CD4-positive, alpha-beta T cell (primary cell): ENCODE measurements at regions not wholly inside any gene's neighbourhood (a gene's known extent, or its start where the extent isn't known, plus 50 kb on each side); places are given as distances from the start of the nearest gene placed in this dataset.
"Not testable (repeated sequence)": the region's sequence is repeated elsewhere in the genome, so short reads cannot be mapped to it uniquely, and the experiment has no call there.

Experiments used
- ATAC-seq: fragments of 200-7000 bp; cut with Tn5 transposase; one replicate; pipeline ENCODE4 v1.10.0; 2022; ENCODE audit warnings: mild to moderate bottlenecking; ENCODE audit not compliant: poor library complexity
- CTCF ChIA-PET: fragments of 350-600 bp; sonication (Branson Sonifier 250); formaldehyde crosslinking; loops from one replicate; lab custom pipeline; 2021; ENCODE audit warnings: antibody characterized with exemption, inconsistent platforms; lab: Charles Lee
- POLR2A ChIA-PET: fragments of 350-600 bp; sonication (Branson Sonifier 250); formaldehyde crosslinking; loops from one replicate; lab custom pipeline; 2021; ENCODE audit warnings: antibody characterized with exemption, inconsistent platforms; lab: Charles Lee
- DNase-seq, 14 experiments: peaks; one replicate each; pipeline ENCODE4 v3.0.0-alpha.2; 2013 to 2020; ENCODE audit warnings: mixed read lengths in 2 of 14
- H3K27ac ChIP-seq, 2 donors: one replicate each; pipeline versions ENCODE4 v1.5.1 to v1.7.0; 2013; ENCODE audit warnings: low read length in 2 of 2, low read depth in 1 of 2, mild to moderate bottlenecking in 1 of 2
- H3K27me3 ChIP-seq, 2 experiments: 1 replicate in 1 of 2; 2 replicates in 1 of 2; pipeline versions ENCODE4 v1.6.1 to v1.7.0; 2013; ENCODE audit warnings: low read length in 2 of 2, control low read depth in 1 of 2, mild to moderate bottlenecking in 1 of 2, moderate library complexity in 1 of 2; ENCODE audit not compliant: insufficient read depth in 2 of 2, control insufficient read depth in 1 of 2
- H3K36me3 ChIP-seq: one replicate; pipeline ENCODE4 v1.6.1; 2013; ENCODE audit warnings: low read length, control low read depth; ENCODE audit not compliant: insufficient read depth
- H3K4me1 ChIP-seq: one replicate; pipeline ENCODE4 v1.6.1; 2013; ENCODE audit warnings: low read length, control low read depth; ENCODE audit not compliant: insufficient read depth
- H3K4me3 ChIP-seq: one replicate; pipeline ENCODE4 v1.5.1; 2013; ENCODE audit warnings: mild to moderate bottlenecking, low read length, moderate library complexity
- H3K9me3 ChIP-seq, 2 experiments: 1 replicate in 1 of 2; 2 replicates in 1 of 2; pipeline versions ENCODE4 v1.6.1 to v1.7.0; 2013; ENCODE audit warnings: low read length in 2 of 2, mild to moderate bottlenecking in 2 of 2, control low read depth in 1 of 2, moderate library complexity in 1 of 2; ENCODE audit not compliant: control insufficient read depth in 1 of 2, insufficient read depth in 1 of 2
- H3K27ac Mint-ChIP-seq: one replicate; pipeline ENCODE4 v1.8.0; 2020; ENCODE audit warnings: mixed read lengths
- H3K27me3 Mint-ChIP-seq: one replicate; pipeline ENCODE4 v1.8.0; 2021; ENCODE audit warnings: mixed read lengths
- H3K36me3 Mint-ChIP-seq: one replicate; pipeline ENCODE4 v1.8.0; 2021; ENCODE audit warnings: low read depth, mixed read lengths
- H3K4me1 Mint-ChIP-seq: one replicate; pipeline ENCODE4 v1.8.0; 2021; ENCODE audit warnings: low read depth, mixed read lengths
- H3K4me3 Mint-ChIP-seq: one replicate; pipeline ENCODE4 v1.8.0; 2020; ENCODE audit warnings: mild to moderate bottlenecking, mixed read lengths
- H3K9me3 Mint-ChIP-seq: one replicate; pipeline ENCODE4 v1.8.0; 2020; ENCODE audit warnings: mixed read lengths
- intact Hi-C, 2 experiments: fragments of 100-400 bp; cut with DNase I in 1 of 2; cut with micrococcal nuclease in 1 of 2; formaldehyde crosslinking; loops; one replicate each; pipeline versions ENCODE4 v1.15.1 to v1.9.0; 2023 to 2025; cut with DNase I, micrococcal nuclease
- TF ChIP-seq, protein P1 (sequence below): fragments of 200-600 bp; IDR thresholded peaks from one replicate; pipeline ENCODE4 v1.8.0; 2022; ENCODE audit warnings: antibody characterized with exemption, mild to moderate bottlenecking

DNA sequence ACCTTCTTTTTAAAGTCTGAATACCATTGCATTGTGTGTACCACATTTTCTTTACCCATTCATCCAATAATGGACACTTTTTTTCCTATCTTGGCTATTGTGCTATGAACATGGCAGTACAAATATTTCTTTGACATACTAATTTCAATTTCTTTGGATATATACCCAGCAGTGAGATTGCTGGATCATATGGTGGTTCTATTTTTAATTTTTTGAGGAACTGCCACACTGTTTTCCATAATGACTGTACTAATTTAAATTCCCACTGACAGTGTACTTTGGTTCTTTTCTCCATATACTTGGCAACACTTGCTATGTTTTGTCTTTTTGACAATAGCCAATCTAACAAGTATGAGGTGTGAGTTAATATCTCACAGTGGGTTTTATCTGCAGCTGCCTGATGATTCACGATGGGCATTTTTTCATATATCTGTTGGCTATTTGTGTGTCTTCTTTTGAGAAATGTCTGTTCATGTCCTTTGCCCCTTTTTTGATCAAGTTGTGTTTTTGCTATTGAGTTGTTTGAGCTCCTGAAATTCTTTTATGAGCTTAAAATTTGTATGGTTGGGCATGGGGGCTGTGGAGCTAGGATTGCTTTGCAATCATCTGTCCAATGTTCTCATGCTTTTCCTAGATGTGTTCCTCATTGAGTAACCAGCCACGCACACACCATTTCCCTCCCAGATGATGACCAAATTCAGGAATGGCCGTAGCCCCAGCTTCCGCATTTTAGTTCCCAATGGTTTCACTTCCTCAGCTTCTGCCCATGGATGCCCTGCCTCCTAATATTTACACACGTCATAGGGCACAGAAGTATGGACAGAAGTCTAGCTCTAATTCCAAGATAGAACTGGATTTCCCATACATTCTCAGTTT is 380.0 kb upstream of the SGCG start:
- no peaks in the 10 kb centered on the region for H3K4me1 Mint-ChIP-seq
- no peak overlapping the region for H3K4me3 Mint-ChIP-seq
- CTCF ChIA-PET: no interaction called here
- no peaks in the 10 kb centered on the region for H3K36me3 Mint-ChIP-seq
- POLR2A ChIA-PET: interaction anchor here (0.6 kb wide), 1 partner anchor 1198 kb away, joined by 3 read pairs; no protein-coding TSS in a partner anchor
- peaks cover 35% of the 10 kb centered on the region for H3K27me3 Mint-ChIP-seq
- H3K27ac Mint-ChIP-seq: no peak overlapping the region
- no peaks in the 10 kb centered on the region for H3K9me3 Mint-ChIP-seq
- ATAC-seq: no peak
- H3K27me3 ChIP-seq: no peaks in the 10 kb centered on the region
- no peak overlapping the region for H3K27ac ChIP-seq
- TF ChIP-seq, protein P1, sequence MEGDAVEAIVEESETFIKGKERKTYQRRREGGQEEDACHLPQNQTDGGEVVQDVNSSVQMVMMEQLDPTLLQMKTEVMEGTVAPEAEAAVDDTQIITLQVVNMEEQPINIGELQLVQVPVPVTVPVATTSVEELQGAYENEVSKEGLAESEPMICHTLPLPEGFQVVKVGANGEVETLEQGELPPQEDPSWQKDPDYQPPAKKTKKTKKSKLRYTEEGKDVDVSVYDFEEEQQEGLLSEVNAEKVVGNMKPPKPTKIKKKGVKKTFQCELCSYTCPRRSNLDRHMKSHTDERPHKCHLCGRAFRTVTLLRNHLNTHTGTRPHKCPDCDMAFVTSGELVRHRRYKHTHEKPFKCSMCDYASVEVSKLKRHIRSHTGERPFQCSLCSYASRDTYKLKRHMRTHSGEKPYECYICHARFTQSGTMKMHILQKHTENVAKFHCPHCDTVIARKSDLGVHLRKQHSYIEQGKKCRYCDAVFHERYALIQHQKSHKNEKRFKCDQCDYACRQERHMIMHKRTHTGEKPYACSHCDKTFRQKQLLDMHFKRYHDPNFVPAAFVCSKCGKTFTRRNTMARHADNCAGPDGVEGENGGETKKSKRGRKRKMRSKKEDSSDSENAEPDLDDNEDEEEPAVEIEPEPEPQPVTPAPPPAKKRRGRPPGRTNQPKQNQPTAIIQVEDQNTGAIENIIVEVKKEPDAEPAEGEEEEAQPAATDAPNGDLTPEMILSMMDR: no peak
- H3K4me3 ChIP-seq: no peak overlapping the region
- H3K9me3 ChIP-seq: peaks cover 0 to 4% of the 10 kb centered on the region in 2 experiments
- no peaks in the 10 kb centered on the region for H3K36me3 ChIP-seq
- intact Hi-C loops: no loop called here
- no peaks in the 10 kb centered on the region for H3K4me1 ChIP-seq
- peak in 3 of 14 experiments; percentile 8 to 57 (median 52) for DNase-seq

DNA sequence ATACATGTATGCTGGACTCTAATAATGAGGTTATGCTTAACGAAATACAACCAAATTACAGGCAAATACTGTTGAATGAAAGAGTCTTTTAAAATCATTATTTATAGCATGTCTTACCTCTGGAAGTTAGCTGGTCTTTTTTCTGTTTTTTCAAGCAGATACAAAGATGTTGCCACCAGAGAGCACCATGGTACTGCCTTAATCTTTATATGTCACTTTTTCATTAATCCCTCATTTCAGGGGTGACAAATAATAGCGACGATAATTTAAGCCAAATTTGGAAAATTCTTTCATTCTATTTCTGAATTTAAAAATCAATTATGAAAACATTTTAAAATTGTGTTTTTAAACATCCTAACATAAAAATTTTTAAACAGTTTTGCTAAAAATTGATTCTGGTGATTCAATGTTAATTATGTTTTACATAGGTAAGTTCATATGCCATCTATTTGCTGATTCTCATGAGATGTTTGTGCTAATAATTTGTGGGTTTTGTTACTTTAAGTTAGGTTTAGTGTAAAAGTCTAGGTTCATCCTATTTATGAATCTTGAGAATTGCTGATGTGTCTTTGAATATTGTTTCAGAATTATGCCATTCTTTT is 379.3 kb upstream of the SGCG start:
- DNase-seq (no peak), ATAC-seq (no peak)
- H3K9me3 ChIP-seq: peaks cover 0 to 4% of the 10 kb centered on the region in 2 experiments
- CTCF ChIA-PET: no interaction called here
- H3K36me3 Mint-ChIP-seq: no peaks in the 10 kb centered on the region
- TF ChIP-seq, protein P1: no peak
- no peak overlapping the region for H3K4me3 Mint-ChIP-seq
- H3K27me3 Mint-ChIP-seq: peaks cover 35% of the 10 kb centered on the region
- no peak overlapping the region for H3K4me3 ChIP-seq
- H3K27ac Mint-ChIP-seq: no peak overlapping the region
- no peaks in the 10 kb centered on the region for H3K36me3 ChIP-seq
- no peaks in the 10 kb centered on the region for H3K4me1 Mint-ChIP-seq
- no peak overlapping the region for H3K27ac ChIP-seq
- intact Hi-C loops: no loop called here
- H3K27me3 ChIP-seq: no peaks in the 10 kb centered on the region
- H3K9me3 Mint-ChIP-seq: no peaks in the 10 kb centered on the region
- POLR2A ChIA-PET: interaction anchor here (0.6 kb wide), 1 partner anchor 1199 kb away, joined by 3 read pairs; no protein-coding TSS in a partner anchor
- H3K4me1 ChIP-seq: no peaks in the 10 kb centered on the region

DNA sequence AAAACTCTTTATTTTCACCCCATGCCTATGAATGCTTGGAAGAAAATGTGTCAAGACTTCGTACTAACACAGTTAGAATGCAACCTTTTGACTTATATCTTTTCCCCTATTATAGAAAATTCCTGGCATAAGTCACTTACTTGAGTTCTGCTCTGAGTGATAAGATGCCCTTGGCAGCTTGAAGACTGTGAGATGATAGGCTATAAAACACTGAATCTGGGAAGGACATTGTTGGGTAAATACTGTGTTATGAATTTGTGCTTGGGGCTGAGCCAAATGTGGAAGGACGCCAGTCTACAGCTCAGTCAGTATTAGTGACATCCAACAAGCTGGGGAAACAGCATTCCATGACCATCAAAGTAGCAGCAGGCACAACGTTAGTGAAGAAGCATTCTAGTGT is 368.0 kb upstream of the SGCG start:
- Histone ChIP-seq H3K4me3 (no peak overlapping the region), H3K36me3 (no peaks in the 10 kb centered on the region), H3K27me3 (no peaks in the 10 kb centered on the region), H3K9me3 (no peaks in the 10 kb centered on the region), H3K27ac (no peak overlapping the region), H3K4me1 (no peaks in the 10 kb centered on the region)
- no peaks in the 10 kb centered on the region for H3K9me3 Mint-ChIP-seq
- H3K36me3 Mint-ChIP-seq: no peaks in the 10 kb centered on the region
- no peak overlapping the region for H3K27ac Mint-ChIP-seq
- DNase-seq: no peak
- ATAC-seq: no peak
- CTCF ChIA-PET: no interaction called here
- TF ChIP-seq, protein P1: no peak
- intact Hi-C loops: no loop called here
- peaks cover 6% of the 10 kb centered on the region for H3K27me3 Mint-ChIP-seq
- H3K4me3 Mint-ChIP-seq: no peak overlapping the region
- POLR2A ChIA-PET: no interaction called here
- no peaks in the 10 kb centered on the region for H3K4me1 Mint-ChIP-seq

DNA sequence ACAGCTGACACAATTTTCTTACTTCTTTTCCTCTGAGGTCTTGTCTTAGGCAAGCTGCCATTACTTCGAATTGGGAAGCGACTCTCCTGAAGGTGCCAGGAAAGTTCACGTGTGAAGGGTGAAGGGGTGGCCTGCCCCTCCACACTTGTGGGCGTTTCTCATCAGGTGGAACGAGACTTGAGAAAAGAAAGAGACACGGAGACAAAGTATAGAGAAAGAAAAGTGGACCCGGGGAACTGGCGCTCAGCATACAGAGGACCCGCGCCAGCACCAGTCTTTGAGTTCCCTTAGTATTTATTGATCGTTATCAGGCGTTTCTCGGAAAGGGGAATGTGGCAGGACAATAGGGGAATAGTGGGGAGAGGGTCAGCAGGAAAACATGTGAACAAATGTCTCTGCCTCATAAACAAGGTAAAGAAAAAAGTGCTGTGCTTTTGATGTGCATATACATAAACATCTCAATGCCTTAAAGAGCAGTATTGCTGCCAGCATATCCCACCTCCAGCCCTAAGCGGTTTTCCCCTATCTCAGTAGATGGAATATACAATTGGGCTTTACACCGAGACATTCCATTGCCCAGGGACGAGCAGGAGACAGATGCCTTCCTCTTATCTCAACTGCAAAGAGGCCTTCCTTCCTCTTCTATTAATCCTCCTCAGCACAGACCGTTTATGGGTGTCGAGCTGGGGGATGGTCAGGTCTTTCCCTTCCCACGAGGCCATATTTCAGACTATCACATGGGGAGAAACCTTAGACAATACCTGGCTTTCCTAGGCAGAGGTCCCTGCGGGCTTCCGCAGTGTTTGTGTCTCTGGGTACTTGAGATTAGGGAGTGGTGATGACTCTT is 367.0 kb upstream of the SGCG start:
- intact Hi-C loops, H3K36me3 ChIP-seq, H3K4me1 Mint-ChIP-seq, POLR2A ChIA-PET, H3K4me3 Mint-ChIP-seq, CTCF ChIA-PET, DNase-seq, H3K27ac ChIP-seq, H3K27me3 ChIP-seq, H3K4me1 ChIP-seq, H3K27me3 Mint-ChIP-seq, H3K36me3 Mint-ChIP-seq, ATAC-seq, H3K9me3 Mint-ChIP-seq, H3K4me3 ChIP-seq, H3K9me3 ChIP-seq, H3K27ac Mint-ChIP-seq: not testable (repeated sequence)
